HG02981 (cell line): ENCODE measurements at regions not wholly inside any gene's neighbourhood (a gene's known extent, or its start where the extent isn't known, plus 50 kb on each side); places are given as distances from the start of the nearest gene placed in this dataset.
"Not testable (repeated sequence)": the region's sequence is repeated elsewhere in the genome, so short reads cannot be mapped to it uniquely, and the experiment has no call there.

Experiments used
- ATAC-seq: cut with Tn5 transposase; IDR thresholded peaks from one replicate; pipeline ENCODE4 v1.9.1; 2021; ENCODE audit warnings: mild to moderate bottlenecking, moderate library complexity; ENCODE audit not compliant: unreplicated experiment

- peak; percentile 51 for ATAC-seq
Observed at GRCh38 chr15:30755036-30755687, 129.2 kb downstream of the ARHGAP11B start.

GRCh38 chr15:30760633-30761032, 134.7 kb downstream of the ARHGAP11B start:
- ATAC-seq, result not testable (repeated sequence)

- not testable (repeated sequence) for ATAC-seq
Observed at GRCh38 chr15:30761365-30761764, 135.4 kb downstream of the ARHGAP11B start.

GRCh38 chr15:30769390-30770124, 134.2 kb upstream of the FAN1 start:
- ATAC-seq, result not testable (repeated sequence)

GRCh38 chr15:30770759-30771158, 133.0 kb upstream of the FAN1 start:
- ATAC-seq, result no peak

- no peak for ATAC-seq
Observed at GRCh38 chr15:30783019-30783418, 120.7 kb upstream of the FAN1 start.

GRCh38 chr15:30788595-30788994, 115.1 kb upstream of the FAN1 start:
- no peak for ATAC-seq

GRCh38 chr15:30791239-30792175, 112.2 kb upstream of the FAN1 start:
- ATAC-seq, result no peak

- not testable (repeated sequence) for ATAC-seq
Observed at GRCh38 chr15:30792843-30793242, 110.9 kb upstream of the FAN1 start.

GRCh38 chr15:30794388-30794787, 109.3 kb upstream of the FAN1 start:
- ATAC-seq, result no peak

- ATAC-seq, result not testable (repeated sequence)
Observed at GRCh38 chr15:30799565-30799964, 104.2 kb upstream of the FAN1 start.

- ATAC-seq, result not testable (repeated sequence)
Observed at GRCh38 chr15:30801140-30801895, 102.4 kb upstream of the FAN1 start.

GRCh38 chr15:30802001-30802400, 101.7 kb upstream of the FAN1 start:
- not testable (repeated sequence) for ATAC-seq

- ATAC-seq, result not testable (repeated sequence)
Observed at GRCh38 chr15:30803703-30804102, 100.0 kb upstream of the FAN1 start.

- ATAC-seq, result no peak
Observed at GRCh38 chr15:30816430-30816829, 87.3 kb upstream of the FAN1 start.

- not testable (repeated sequence) for ATAC-seq
Observed at GRCh38 chr15:30823068-30823813, 80.5 kb upstream of the FAN1 start.

- no peak for ATAC-seq
Observed at GRCh38 chr15:30824518-30825195, 79.1 kb upstream of the FAN1 start.

GRCh38 chr15:30827625-30828303, 76.0 kb upstream of the FAN1 start:
- no peak for ATAC-seq

GRCh38 chr15:30828304-30828639, 75.4 kb upstream of the FAN1 start:
- ATAC-seq, result not testable (repeated sequence)
